Thyroid gland (tissue), 4 donors: ENCODE measurements at regions not wholly inside any gene's neighbourhood (a gene's known extent, or its start where the extent isn't known, plus 50 kb on each side); places are given as distances from the start of the nearest gene placed in this dataset.

Experiments
- CTCF ChIP-seq, 6 experiments: fragments of 200-600 bp in 3 of 6; fragments of 450-650 bp in 3 of 6; sonication (generic) in 3 of 6; IDR thresholded peaks; one replicate each; pipeline ENCODE4 v1.5.1; 2016 to 2019; ENCODE audit warnings: antibody characterized with exemption in 6 of 6, mild to moderate bottlenecking in 2 of 6, inconsistent platforms in 1 of 6, moderate library complexity in 1 of 6
- POLR2A ChIP-seq, 2 donors: fragments of 450-650 bp; IDR thresholded peaks; one replicate each; pipeline ENCODE4 v1.6.1; 2017; ENCODE audit warnings: antibody characterized with exemption in 2 of 2, mild to moderate bottlenecking in 2 of 2, moderate library complexity in 1 of 2

GRCh38 chrX:9343971-9344370 lies 120.9 kb upstream of the TBL1X start:
- TF ChIP-seq POLR2A (IDR thresholded peaks at IDR 0.05) (no peak), CTCF (IDR thresholded peaks at IDR 0.05) (no peak)
